K562 (cell line): ENCODE measurements at regions not wholly inside any gene's neighbourhood (a gene's known extent, or its start where the extent isn't known, plus 50 kb on each side); places are given as distances from the start of the nearest gene placed in this dataset.

Experiments
- ELF1 ChIP-seq: fragments of 200-800 bp; sonication (Bioruptor generic); IDR thresholded peaks from 2 replicates; pipeline ENCODE4 v1.6.1; 2016; ENCODE audit warnings: missing genetic modification characterization, missing compliant biosample characterization
- MYNN ChIP-seq, 2 experiments: sonication (generic); formaldehyde crosslinking in 1 of 2; IDR thresholded peaks; 2 replicates each; pipeline versions ENCODE4 v1.5.0 to v1.6.1; 2016 to 2020; ENCODE audit warnings: antibody characterized with exemption in 1 of 2, missing genetic modification reagents in 1 of 2
- NONO ChIP-seq, 2 experiments: fragments of 200-400 bp in 1 of 2; fragments of 450-650 bp in 1 of 2; formaldehyde crosslinking in 1 of 2; IDR thresholded peaks; 2 replicates each; pipeline ENCODE4 v1.6.1; 2017; ENCODE audit warnings: low read depth in 2 of 2, mild to moderate bottlenecking in 2 of 2, moderate library complexity in 2 of 2, low read length in 1 of 2
- NR2C2 ChIP-seq, 2 experiments: fragments of 200-800 bp in 1 of 2; sonication (Bioruptor generic) in 1 of 2; sonication (generic) in 1 of 2; formaldehyde crosslinking in 1 of 2; IDR thresholded peaks; 2 replicates each; pipeline versions ENCODE4 v1.6.1 to v1.8.0; 2016 to 2022; ENCODE audit warnings: mild to moderate bottlenecking in 1 of 2, missing compliant biosample characterization in 1 of 2, missing genetic modification characterization in 1 of 2, missing genetic modification reagents in 1 of 2
- USF2 ChIP-seq: sonication (generic); formaldehyde crosslinking; IDR thresholded peaks from 2 replicates; pipeline ENCODE4 v1.5.0; 2020; ENCODE audit warnings: missing genetic modification reagents
- ZBTB40 ChIP-seq, 2 experiments: fragments of 450-650 bp in 1 of 2; sonication (generic) in 1 of 2; formaldehyde crosslinking in 1 of 2; IDR thresholded peaks; 2 replicates each; pipeline versions ENCODE4 v1.7.1 to v1.9.0; 2016 to 2022; ENCODE audit warnings: inconsistent platforms in 1 of 2, mild to moderate bottlenecking in 1 of 2, missing genetic modification reagents in 1 of 2
- ZBTB8A ChIP-seq: fragments of 450-650 bp; IDR thresholded peaks from 2 replicates; pipeline ENCODE4 v1.6.1; 2018; ENCODE audit warnings: mild to moderate bottlenecking, moderate library complexity; ENCODE audit not compliant: partially characterized antibody
- ZNF384 ChIP-seq: IDR thresholded peaks from 2 replicates; pipeline ENCODE4 v1.6.1; 2012; ENCODE audit warnings: low read depth, low read length, improper control_type of control experiment
- ZNF589 ChIP-seq: fragments of 200-800 bp; sonication (Bioruptor generic); IDR thresholded peaks from 2 replicates; pipeline ENCODE4 v1.6.1; 2016; ENCODE audit warnings: low read depth, missing genetic modification characterization, missing compliant biosample characterization
- ZSCAN29 ChIP-seq: fragments of 450-650 bp; IDR thresholded peaks from 2 replicates; pipeline ENCODE4 v1.6.1; 2017
- TF ChIP-seq, protein P1 (sequence below): fragments of 450-650 bp; IDR thresholded peaks from 2 replicates; pipeline ENCODE4 v1.6.1; 2016
- TF ChIP-seq, protein P2 (sequence below), 2 experiments: fragments of 450-650 bp in 1 of 2; IDR thresholded peaks; 2 replicates each; pipeline ENCODE4 v1.6.1; 2011 to 2017; ENCODE audit warnings: low read depth in 2 of 2, antibody characterized with exemption in 1 of 2, borderline replicate concordance in 1 of 2, low read length in 1 of 2, mild to moderate bottlenecking in 1 of 2, mixed read lengths in 1 of 2; ENCODE audit not compliant: control insufficient read depth in 1 of 2

DNA sequence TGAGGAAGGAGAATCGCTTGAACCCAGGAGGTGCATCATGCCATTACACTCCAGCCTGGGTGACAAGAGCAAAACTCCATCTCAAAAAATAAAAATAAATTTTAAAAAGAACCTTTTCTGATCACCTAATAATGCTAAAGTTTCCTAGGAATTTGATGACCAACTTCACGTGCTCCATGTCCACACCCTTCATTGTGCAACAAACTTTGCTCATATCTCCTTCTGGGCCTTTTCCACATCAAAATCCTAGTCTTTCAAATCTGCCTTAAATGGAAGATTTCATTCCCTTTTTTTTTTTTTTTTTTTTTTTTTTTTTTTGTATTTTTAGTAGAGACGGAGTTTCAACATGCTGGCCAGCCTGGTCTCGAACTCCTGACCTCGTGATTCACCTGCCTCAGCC lies 112.5 kb upstream of the LOC128125822 start:
- TF ChIP-seq ELF1 = no peak
- TF ChIP-seq NONO (IDR thresholded peaks at IDR 0.05; ENCODE audit: low read depth in 2 of 2, low read length in 1 of 2) = no peak
- no peak for TF ChIP-seq ZBTB40 (IDR thresholded peaks at IDR 0.05)
- no peak for TF ChIP-seq ZBTB40 (CRISPR knock-in tag; IDR thresholded peaks at IDR 0.05)
- TF ChIP-seq, protein P1, sequence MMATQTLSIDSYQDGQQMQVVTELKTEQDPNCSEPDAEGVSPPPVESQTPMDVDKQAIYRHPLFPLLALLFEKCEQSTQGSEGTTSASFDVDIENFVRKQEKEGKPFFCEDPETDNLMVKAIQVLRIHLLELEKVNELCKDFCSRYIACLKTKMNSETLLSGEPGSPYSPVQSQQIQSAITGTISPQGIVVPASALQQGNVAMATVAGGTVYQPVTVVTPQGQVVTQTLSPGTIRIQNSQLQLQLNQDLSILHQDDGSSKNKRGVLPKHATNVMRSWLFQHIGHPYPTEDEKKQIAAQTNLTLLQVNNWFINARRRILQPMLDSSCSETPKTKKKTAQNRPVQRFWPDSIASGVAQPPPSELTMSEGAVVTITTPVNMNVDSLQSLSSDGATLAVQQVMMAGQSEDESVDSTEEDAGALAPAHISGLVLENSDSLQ = no peak
- no peak for TF ChIP-seq ZNF589 (CRISPR knock-in tag)
- no peak for TF ChIP-seq ZSCAN29
- TF ChIP-seq USF2 (CRISPR knock-in tag) = no peak
- TF ChIP-seq MYNN (IDR thresholded peaks at IDR 0.05) = no peak
- TF ChIP-seq MYNN (CRISPR knock-in tag; IDR thresholded peaks at IDR 0.05) = no peak
- no peak for TF ChIP-seq ZNF384
- TF ChIP-seq, protein P2, sequence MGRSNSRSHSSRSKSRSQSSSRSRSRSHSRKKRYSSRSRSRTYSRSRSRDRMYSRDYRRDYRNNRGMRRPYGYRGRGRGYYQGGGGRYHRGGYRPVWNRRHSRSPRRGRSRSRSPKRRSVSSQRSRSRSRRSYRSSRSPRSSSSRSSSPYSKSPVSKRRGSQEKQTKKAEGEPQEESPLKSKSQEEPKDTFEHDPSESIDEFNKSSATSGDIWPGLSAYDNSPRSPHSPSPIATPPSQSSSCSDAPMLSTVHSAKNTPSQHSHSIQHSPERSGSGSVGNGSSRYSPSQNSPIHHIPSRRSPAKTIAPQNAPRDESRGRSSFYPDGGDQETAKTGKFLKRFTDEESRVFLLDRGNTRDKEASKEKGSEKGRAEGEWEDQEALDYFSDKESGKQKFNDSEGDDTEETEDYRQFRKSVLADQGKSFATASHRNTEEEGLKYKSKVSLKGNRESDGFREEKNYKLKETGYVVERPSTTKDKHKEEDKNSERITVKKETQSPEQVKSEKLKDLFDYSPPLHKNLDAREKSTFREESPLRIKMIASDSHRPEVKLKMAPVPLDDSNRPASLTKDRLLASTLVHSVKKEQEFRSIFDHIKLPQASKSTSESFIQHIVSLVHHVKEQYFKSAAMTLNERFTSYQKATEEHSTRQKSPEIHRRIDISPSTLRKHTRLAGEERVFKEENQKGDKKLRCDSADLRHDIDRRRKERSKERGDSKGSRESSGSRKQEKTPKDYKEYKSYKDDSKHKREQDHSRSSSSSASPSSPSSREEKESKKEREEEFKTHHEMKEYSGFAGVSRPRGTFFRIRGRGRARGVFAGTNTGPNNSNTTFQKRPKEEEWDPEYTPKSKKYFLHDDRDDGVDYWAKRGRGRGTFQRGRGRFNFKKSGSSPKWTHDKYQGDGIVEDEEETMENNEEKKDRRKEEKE (IDR thresholded peaks at IDR 0.05; ENCODE audit: borderline replicate concordance in 1 of 2, control insufficient read depth in 1 of 2, low read depth in 2 of 2, low read length in 1 of 2) = no peak
- TF ChIP-seq ZBTB8A = no peak
- TF ChIP-seq NR2C2 (CRISPR knock-in tag; IDR thresholded peaks at IDR 0.05) = no peak
- no peak for TF ChIP-seq NR2C2 (tag; IDR thresholded peaks at IDR 0.05)
